H1 (cell line): ENCODE measurements at regions not wholly inside any gene's neighbourhood (a gene's known extent, or its start where the extent isn't known, plus 50 kb on each side); places are given as distances from the start of the nearest gene placed in this dataset.

Experiments
- CBX5 ChIP-seq: fragments of 300-800, 300-1000 bp; sonication (generic); IDR thresholded peaks from 2 replicates; pipeline ENCODE4 v1.7.1; 2016; ENCODE audit warnings: antibody characterized with exemption, low read length, low read depth
- MAFK ChIP-seq: IDR thresholded peaks from 2 replicates; pipeline ENCODE4 v1.6.1; 2012; ENCODE audit warnings: low read depth, mild to moderate bottlenecking, improper control_type of control experiment, low read length
- POLR2A ChIP-seq, 2 experiments: IDR thresholded peaks; 1 replicate in 1 of 2; 2 replicates in 1 of 2; pipeline ENCODE4 v1.6.1; 2011; ENCODE audit warnings: low read depth in 2 of 2, low read length in 2 of 2, mild to moderate bottlenecking in 2 of 2; ENCODE audit errors: control extremely low read depth in 1 of 2
- RAD21 ChIP-seq, 2 experiments: IDR thresholded peaks in 1 of 2; conservative IDR thresholded peaks in 1 of 2; 2 replicates each; pipeline ENCODE4 v1.6.1; 2011; ENCODE audit warnings: low read depth in 2 of 2, low read length in 2 of 2, improper control_type of control experiment in 1 of 2, inconsistent platforms in 1 of 2, mild to moderate bottlenecking in 1 of 2, moderate library complexity in 1 of 2
- SP4 ChIP-seq: IDR thresholded peaks from 2 replicates; pipeline ENCODE4 v1.6.1; 2012; ENCODE audit warnings: low read length, inconsistent platforms
- TF ChIP-seq, protein P1 (sequence below), 3 experiments: IDR thresholded peaks; 1 replicate in 2 of 3; 2 replicates in 1 of 3; pipeline versions ENCODE4 v1.5.1 to v1.6.1; 2011; ENCODE audit warnings: low read length in 3 of 3, mild to moderate bottlenecking in 3 of 3, inconsistent platforms in 2 of 3, low read depth in 1 of 3, moderate library complexity in 1 of 3; ENCODE audit not compliant: insufficient read depth in 1 of 3; ENCODE audit errors: control extremely low read depth in 1 of 3

- TF ChIP-seq MAFK = no peak
- no peak for TF ChIP-seq POLR2A (IDR thresholded peaks at IDR 0.05; ENCODE audit: control extremely low read depth in 1 of 2, low read depth in 2 of 2, low read length in 2 of 2)
- no peak for TF ChIP-seq CBX5
- TF ChIP-seq, protein P1, sequence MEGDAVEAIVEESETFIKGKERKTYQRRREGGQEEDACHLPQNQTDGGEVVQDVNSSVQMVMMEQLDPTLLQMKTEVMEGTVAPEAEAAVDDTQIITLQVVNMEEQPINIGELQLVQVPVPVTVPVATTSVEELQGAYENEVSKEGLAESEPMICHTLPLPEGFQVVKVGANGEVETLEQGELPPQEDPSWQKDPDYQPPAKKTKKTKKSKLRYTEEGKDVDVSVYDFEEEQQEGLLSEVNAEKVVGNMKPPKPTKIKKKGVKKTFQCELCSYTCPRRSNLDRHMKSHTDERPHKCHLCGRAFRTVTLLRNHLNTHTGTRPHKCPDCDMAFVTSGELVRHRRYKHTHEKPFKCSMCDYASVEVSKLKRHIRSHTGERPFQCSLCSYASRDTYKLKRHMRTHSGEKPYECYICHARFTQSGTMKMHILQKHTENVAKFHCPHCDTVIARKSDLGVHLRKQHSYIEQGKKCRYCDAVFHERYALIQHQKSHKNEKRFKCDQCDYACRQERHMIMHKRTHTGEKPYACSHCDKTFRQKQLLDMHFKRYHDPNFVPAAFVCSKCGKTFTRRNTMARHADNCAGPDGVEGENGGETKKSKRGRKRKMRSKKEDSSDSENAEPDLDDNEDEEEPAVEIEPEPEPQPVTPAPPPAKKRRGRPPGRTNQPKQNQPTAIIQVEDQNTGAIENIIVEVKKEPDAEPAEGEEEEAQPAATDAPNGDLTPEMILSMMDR (IDR thresholded peaks at IDR 0.05; ENCODE audit: control extremely low read depth in 1 of 3, insufficient read depth in 1 of 3, low read depth in 1 of 3, low read length in 3 of 3) = no peak
- TF ChIP-seq RAD21 (IDR thresholded peaks at IDR 0.05 in 1 of 2, conservative IDR thresholded peaks at IDR 0.05 in 1 of 2; ENCODE audit: low read depth in 2 of 2, low read length in 2 of 2) = no peak
- no peak for TF ChIP-seq SP4
Observed at GRCh38 chr10:2121315-2121714, 384.0 kb upstream of the ADARB2 start.
